K562 (cell line): ENCODE measurements at regions not wholly inside any gene's neighbourhood (a gene's known extent, or its start where the extent isn't known, plus 50 kb on each side); places are given as distances from the start of the nearest gene placed in this dataset.

Source experiments
- ARID1B ChIP-seq: fragments of 450-650 bp; IDR thresholded peaks from 2 replicates; pipeline ENCODE4 v1.6.1; 2016; ENCODE audit warnings: antibody characterized with exemption, mild to moderate bottlenecking, inconsistent platforms
- BRCA1 ChIP-seq, 2 experiments: fragments of 450-650 bp in 1 of 2; sonication (generic) in 1 of 2; formaldehyde crosslinking in 1 of 2; IDR thresholded peaks; 2 replicates each; pipeline versions ENCODE4 v1.5.0 to v1.6.1; 2017 to 2020; ENCODE audit warnings: mild to moderate bottlenecking in 1 of 2, missing genetic modification reagents in 1 of 2
- CREBBP ChIP-seq: IDR thresholded peaks from one replicate; pipeline ENCODE4 v1.6.1; 2012; ENCODE audit warnings: low read depth, mild to moderate bottlenecking, control low read depth, inconsistent platforms, low read length
- ELF4 ChIP-seq: fragments of 450-650 bp; formaldehyde crosslinking; IDR thresholded peaks from 2 replicates; pipeline ENCODE4 v1.4.0; 2022; ENCODE audit warnings: missing genetic modification characterization
- FOXK2 ChIP-seq, 2 experiments: fragments of 450-650 bp; IDR thresholded peaks in 1 of 2; conservative IDR thresholded peaks in 1 of 2; 2 replicates each; pipeline ENCODE4 v1.6.1; 2016; ENCODE audit warnings: low read depth in 2 of 2, mild to moderate bottlenecking in 1 of 2
- FOXM1 ChIP-seq, 2 experiments: fragments of 450-650 bp in 1 of 2; sonication (generic) in 1 of 2; formaldehyde crosslinking in 1 of 2; IDR thresholded peaks; 2 replicates each; pipeline versions ENCODE4 v1.6.1 to v1.9.0; 2017 to 2022; ENCODE audit warnings: low read depth in 2 of 2, mild to moderate bottlenecking in 2 of 2, missing genetic modification reagents in 1 of 2, moderate library complexity in 1 of 2
- GATA2 ChIP-seq: sonication (generic); formaldehyde crosslinking; IDR thresholded peaks from 2 replicates; pipeline ENCODE4 v1.4.0; 2020; ENCODE audit warnings: mild to moderate bottlenecking, missing genetic modification reagents
- HDAC2 ChIP-seq: fragments of 450-650 bp; IDR thresholded peaks from 2 replicates; pipeline ENCODE4 v1.6.1; 2016; ENCODE audit warnings: mild to moderate bottlenecking
- JUND ChIP-seq, 2 experiments: IDR thresholded peaks; 2 replicates in 1 of 2; 3 replicates in 1 of 2; pipeline ENCODE4 v1.6.1; 2011; ENCODE audit warnings: borderline replicate concordance in 2 of 2, low read depth in 2 of 2, low read length in 2 of 2, improper control_type of control experiment in 1 of 2, missing biosample characterization in 1 of 2, missing genetic modification characterization in 1 of 2, missing genetic modification reagents in 1 of 2
- MYC ChIP-seq, 2 experiments: fragments of 250-450 bp in 1 of 2; sonication (Bioruptor Pico) in 1 of 2; IDR thresholded peaks; 2 replicates each; pipeline versions ENCODE4 v1.5.1 to v1.6.1; 2012 to 2021; ENCODE audit warnings: low read depth in 2 of 2, borderline replicate concordance in 1 of 2, improper control_type of control experiment in 1 of 2, low read length in 1 of 2, mild to moderate bottlenecking in 1 of 2, moderate library complexity in 1 of 2
- NFE2 ChIP-seq: IDR thresholded peaks from 2 replicates; pipeline ENCODE4 v1.6.1; 2014; ENCODE audit warnings: antibody characterized with exemption, low read depth
- PHF20 ChIP-seq: fragments of 450-650 bp; IDR thresholded peaks from 2 replicates; pipeline ENCODE4 v1.6.1; 2018; ENCODE audit not compliant: partially characterized antibody
- PKNOX1 ChIP-seq: fragments of 450-650 bp; IDR thresholded peaks from 2 replicates; pipeline ENCODE4 v1.6.1; 2016
- RCOR1 ChIP-seq, 2 experiments: IDR thresholded peaks; 2 replicates each; pipeline ENCODE4 v1.6.1; 2012; ENCODE audit warnings: low read depth in 2 of 2, low read length in 2 of 2, borderline replicate concordance in 1 of 2, improper control_type of control experiment in 1 of 2
- SMARCA4 ChIP-seq: fragments of 450-650 bp; IDR thresholded peaks from 2 replicates; pipeline ENCODE4 v1.6.1; 2016
- SMARCC2 ChIP-seq: fragments of 450-650 bp; IDR thresholded peaks from 2 replicates; pipeline ENCODE4 v1.6.1; 2017; ENCODE audit warnings: antibody characterized with exemption, moderate library complexity, mild to moderate bottlenecking, low read depth
- SMC3 ChIP-seq: conservative IDR thresholded peaks from 2 replicates; pipeline ENCODE4 v1.6.1; 2011; ENCODE audit warnings: low read depth, low read length, improper control_type of control experiment; ENCODE audit not compliant: insufficient read depth
- TAF9B ChIP-seq: fragments of 450-650 bp; IDR thresholded peaks from 2 replicates; pipeline ENCODE4 v1.6.1; 2018; ENCODE audit warnings: mild to moderate bottlenecking; ENCODE audit not compliant: partially characterized antibody
- TBL1XR1 ChIP-seq, 2 experiments: IDR thresholded peaks; 2 replicates each; pipeline ENCODE4 v1.6.1; 2012; ENCODE audit warnings: improper control_type of control experiment in 2 of 2, low read length in 2 of 2, mild to moderate bottlenecking in 1 of 2
- TCF3 ChIP-seq: sonication (generic); formaldehyde crosslinking; IDR thresholded peaks from 2 replicates; pipeline ENCODE4 v1.4.0; 2020; ENCODE audit warnings: mild to moderate bottlenecking, missing genetic modification reagents
- TRIM24 ChIP-seq, 2 experiments: fragments of 450-650 bp; IDR thresholded peaks; 2 replicates each; pipeline ENCODE4 v1.6.1; 2016
- ZNF24 ChIP-seq: fragments of 450-650 bp; IDR thresholded peaks from 2 replicates; pipeline ENCODE4 v1.6.1; 2016
- ZNF408 ChIP-seq: fragments of 250-450 bp; sonication (Bioruptor Pico); IDR thresholded peaks from 2 replicates; pipeline ENCODE4 v1.4.0; 2020; ENCODE audit warnings: low read depth, mild to moderate bottlenecking, moderate library complexity
- ZNF518B ChIP-seq: fragments of 250-450 bp; sonication (Bioruptor Pico); IDR thresholded peaks from 2 replicates; pipeline ENCODE4 v1.5.0; 2021; ENCODE audit warnings: mild to moderate bottlenecking, moderate library complexity

- TF ChIP-seq ZNF408 (CRISPR knock-in tag) = no peak
- TF ChIP-seq TBL1XR1 (IDR thresholded peaks at IDR 0.05; ENCODE audit: low read length in 2 of 2) = peak in 1 of 2 experiments; percentile 63; a peak in 1 of 4 replicates
- TF ChIP-seq TRIM24 (IDR thresholded peaks at IDR 0.05) = peak in 1 of 2 experiments; percentile 67; a peak in 2 of 4 replicates
- TF ChIP-seq FOXK2 (conservative IDR thresholded peaks at IDR 0.05 in 1 of 2, IDR thresholded peaks at IDR 0.05 in 1 of 2; ENCODE audit: low read depth in 2 of 2) = peak in 1 of 2 experiments; percentile 27; a peak in 1 of 4 replicates
- TF ChIP-seq BRCA1 (IDR thresholded peaks at IDR 0.05) = no peak
- TF ChIP-seq BRCA1 (CRISPR knock-in tag; IDR thresholded peaks at IDR 0.05) = no peak
- no peak for TF ChIP-seq PHF20
- TF ChIP-seq ZNF518B (CRISPR knock-in tag) = no peak
- TF ChIP-seq TCF3 (CRISPR knock-in tag) = peak; percentile 34; the same call in 1 of the 2 replicates
- TF ChIP-seq CREBBP = no peak
- TF ChIP-seq GATA2 (CRISPR knock-in tag) = 0 out of 2 replicates have a peak, but pooled peaks have one; percentile 37
- peak; percentile 93 for TF ChIP-seq ZNF24
- peak; percentile 12; the same call in 1 of the 2 replicates for TF ChIP-seq MYC (IDR thresholded peaks at IDR 0.05; ENCODE audit: low read depth, low read length)
- TF ChIP-seq MYC (CRISPR knock-in tag; IDR thresholded peaks at IDR 0.05; ENCODE audit: borderline replicate concordance, low read depth) = no peak
- TF ChIP-seq NFE2 = peak; percentile 58; the same call in 1 of the 2 replicates
- no peak for TF ChIP-seq ELF4 (CRISPR knock-in tag)
- TF ChIP-seq TAF9B = no peak
- TF ChIP-seq ARID1B = peak; percentile 88
- 0 out of 2 replicates have a peak, but pooled peaks have one; percentile 44 for TF ChIP-seq FOXM1 (IDR thresholded peaks at IDR 0.05; ENCODE audit: low read depth)
- no peak for TF ChIP-seq FOXM1 (CRISPR knock-in tag; IDR thresholded peaks at IDR 0.05; ENCODE audit: low read depth)
- TF ChIP-seq HDAC2 = 0 out of 2 replicates have a peak, but pooled peaks have one; percentile 43
- TF ChIP-seq SMARCA4 = peak; percentile 82
- TF ChIP-seq SMC3 = no peak
- peak; percentile 12 to 53; a peak in 1 of 4 replicates for TF ChIP-seq RCOR1 (IDR thresholded peaks at IDR 0.05; ENCODE audit: borderline replicate concordance in 1 of 2, low read depth in 2 of 2, low read length in 2 of 2)
- 0 out of 2 replicates have a peak, but pooled peaks have one; percentile 35 for TF ChIP-seq SMARCC2
- peak; percentile 60 for TF ChIP-seq JUND (IDR thresholded peaks at IDR 0.05; ENCODE audit: borderline replicate concordance, low read depth, low read length)
- TF ChIP-seq JUND (tag; IDR thresholded peaks at IDR 0.05; ENCODE audit: borderline replicate concordance, low read depth, low read length) = peak; percentile 54; the same call in 1 of the 3 replicates
- 0 out of 2 replicates have a peak, but pooled peaks have one; percentile 12 for TF ChIP-seq PKNOX1
Measured at GRCh38 chr13:59494560-59494970, 669.2 kb downstream of the DIAPH3 start (continued).
